RKO (cell line): ENCODE measurements at regions not wholly inside any gene's neighbourhood (a gene's known extent, or its start where the extent isn't known, plus 50 kb on each side); places are given as distances from the start of the nearest gene placed in this dataset.

Source experiments
- DNase-seq: peaks from one replicate; pipeline ENCODE4 v3.0.0-alpha.2; 2016; ENCODE audit warnings: low spot score

- DNase-seq: no peak
Observed at GRCh38 chr4:24666816-24667477, 82.6 kb upstream of the DHX15 start.

- DNase-seq: no peak
Observed at GRCh38 chr4:24668956-24669355, 84.6 kb upstream of the DHX15 start.

GRCh38 chr4:24669751-24670150, 85.4 kb upstream of the DHX15 start:
- DNase-seq: no peak

GRCh38 chr4:24671849-24672248, 87.5 kb upstream of the DHX15 start:
- no peak for DNase-seq

DNA sequence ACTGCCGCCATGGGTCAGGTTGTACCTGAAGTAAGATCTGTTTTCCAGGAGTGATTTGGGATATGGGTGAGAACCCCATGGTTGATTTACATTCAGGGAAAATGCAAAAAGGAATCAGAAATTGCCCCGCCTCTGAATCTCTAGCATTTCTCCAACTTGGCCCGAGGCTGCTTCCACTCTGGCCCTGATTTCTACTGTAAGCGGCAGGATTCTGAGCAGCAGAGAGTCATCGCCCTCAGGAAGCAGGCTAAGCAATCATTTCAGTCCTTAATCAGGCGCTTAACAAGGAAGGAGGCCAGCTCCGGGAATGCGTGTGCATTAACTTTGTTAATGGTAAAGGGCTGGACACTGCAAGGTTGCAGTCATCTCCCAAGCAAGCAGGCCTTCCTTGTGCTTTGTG, 88.5 kb upstream of the DHX15 start:
- DNase-seq: no peak

GRCh38 chr4:24674279-24674678, 89.9 kb upstream of the DHX15 start:
- no peak for DNase-seq

DNA sequence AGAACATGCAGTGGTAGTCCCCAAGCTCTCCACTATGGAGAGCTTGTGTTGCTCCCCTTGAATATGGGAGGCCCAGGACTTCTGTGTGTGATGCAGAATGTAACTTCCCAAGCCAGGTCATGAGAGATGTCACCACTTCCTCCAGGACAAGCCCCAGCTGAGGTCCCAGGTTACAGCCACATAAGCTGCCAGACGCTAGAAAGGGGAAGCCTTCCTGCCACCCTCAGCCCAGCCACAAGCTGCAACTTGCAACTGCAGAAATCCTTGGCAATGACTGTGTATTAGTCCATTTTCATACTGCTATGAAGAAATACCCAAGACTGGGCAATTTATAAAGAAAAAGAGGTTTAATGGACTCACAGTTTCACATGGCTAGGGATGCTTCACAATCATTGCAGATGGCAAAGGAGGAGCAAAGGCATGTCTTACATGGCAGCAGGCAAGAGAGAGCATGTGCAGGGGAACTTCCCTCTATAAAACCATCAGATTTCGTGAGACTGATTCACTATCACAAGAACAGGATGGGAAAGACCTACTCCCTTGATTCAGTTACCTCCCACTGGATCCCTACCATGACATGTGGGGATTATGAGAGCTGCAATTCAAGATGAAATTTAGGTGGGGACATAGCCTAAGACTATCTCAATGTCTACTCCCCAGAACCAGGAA, 91.5 kb upstream of the DHX15 start:
- DNase-seq: no peak

DNA sequence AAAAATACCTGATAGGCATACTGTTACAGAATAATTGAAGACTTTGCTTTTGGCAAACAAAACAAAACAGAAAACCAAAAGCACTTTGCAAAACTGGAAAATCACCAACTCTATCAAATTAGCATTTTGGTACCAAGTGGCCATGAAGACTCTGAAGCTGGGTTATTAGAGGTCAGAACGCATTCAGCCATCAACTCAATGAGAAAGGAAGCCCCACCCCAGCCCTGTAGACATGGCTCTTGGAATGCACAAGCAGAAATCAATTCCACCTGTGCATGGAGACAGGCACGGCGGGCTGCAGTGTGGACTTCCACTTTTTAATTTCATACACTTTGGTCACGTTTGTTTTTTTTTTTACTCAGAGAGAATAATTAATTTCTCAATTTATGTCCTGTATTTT, 93.6 kb upstream of the DHX15 start:
- DNase-seq: no peak

GRCh38 chr4:24680746-24681448, 96.5 kb upstream of the DHX15 start:
- DNase-seq: no peak

- no peak for DNase-seq
Observed at GRCh38 chr4:24683116-24683515, 98.8 kb upstream of the DHX15 start.

DNA sequence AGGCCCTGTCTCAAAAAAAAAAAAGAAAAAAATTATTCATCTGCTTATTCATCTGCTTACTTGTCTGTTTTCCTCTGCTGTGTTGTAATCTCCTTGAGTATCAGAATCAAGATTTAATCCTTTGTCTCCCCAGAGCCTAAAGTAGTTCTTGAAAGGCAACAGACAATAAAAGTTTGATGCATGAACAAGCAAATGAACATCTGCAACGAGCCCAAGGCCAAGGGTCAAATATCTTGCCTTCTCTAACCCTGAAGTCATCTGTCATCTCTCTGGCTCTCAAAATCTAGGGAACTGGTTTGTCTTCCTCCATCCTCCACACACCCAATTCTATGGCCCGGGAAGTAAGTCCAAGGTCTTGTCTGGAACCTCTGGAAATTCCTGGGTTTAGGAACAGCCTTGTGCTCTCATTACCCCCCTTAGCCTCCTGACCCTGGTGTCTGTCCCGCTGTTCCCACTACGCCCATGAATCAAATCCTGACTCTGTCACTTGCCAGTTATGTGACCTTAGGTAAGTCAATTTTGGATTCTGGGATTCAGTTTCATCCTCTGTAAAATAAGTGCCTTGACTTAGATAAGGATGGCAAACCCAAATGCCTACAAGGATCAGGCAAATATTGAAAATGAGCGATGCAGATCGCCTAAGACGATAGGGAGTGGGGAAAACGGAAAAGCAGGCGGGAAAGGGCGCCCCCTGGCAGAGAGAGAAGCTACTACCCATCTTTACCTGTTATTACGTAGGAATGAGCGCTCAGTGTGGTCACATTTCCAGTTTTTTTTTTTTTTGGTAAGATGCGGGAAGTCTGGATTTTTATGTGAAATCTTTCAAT, 102.7 kb upstream of the DHX15 start:
- DNase-seq: peak; percentile 3

- no peak for DNase-seq
Observed at GRCh38 chr4:24688453-24688852, 104.1 kb upstream of the DHX15 start.

DNA sequence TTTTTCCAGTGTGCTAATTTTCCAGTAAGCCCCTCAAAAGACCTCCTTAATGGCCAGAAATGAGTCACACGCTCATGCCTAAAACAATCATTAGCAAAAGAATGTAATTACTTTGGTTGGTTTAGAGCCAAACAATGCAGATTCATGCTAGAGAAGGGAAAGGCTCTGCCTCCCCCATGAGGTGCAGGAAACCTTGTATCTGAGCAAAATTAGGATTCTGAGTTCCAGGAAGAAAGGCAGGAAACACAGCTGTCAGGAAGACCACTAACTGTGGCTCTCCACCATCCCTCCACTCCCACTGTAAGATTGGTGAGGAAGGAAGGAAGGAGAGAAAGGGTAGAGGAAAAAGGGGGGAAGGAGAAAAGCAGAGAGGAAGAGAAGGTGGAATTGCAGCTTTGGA, 104.9 kb upstream of the DHX15 start:
- DNase-seq: no peak

DNA sequence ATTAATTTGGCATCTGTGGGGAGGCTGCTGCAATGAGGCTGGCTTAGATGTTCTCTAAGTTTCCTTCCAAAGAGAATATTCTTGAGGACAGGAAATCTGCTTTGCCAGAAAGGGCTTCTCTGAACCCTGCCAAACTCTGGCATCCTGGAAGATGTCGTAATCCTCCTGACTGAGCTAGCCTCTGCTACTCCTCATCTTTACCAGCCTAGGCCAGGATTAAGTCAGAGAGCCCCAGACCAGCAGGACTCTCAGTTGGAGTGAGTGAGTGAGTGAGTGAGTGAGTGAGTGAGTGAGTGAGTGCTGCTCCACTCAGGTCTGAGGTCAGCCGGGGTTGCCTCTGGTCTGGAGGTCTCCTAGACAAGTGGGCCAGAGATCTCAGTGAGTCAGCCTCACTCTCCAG, 104.9 kb upstream of the SOD3 start:
- DNase-seq: no peak

DNA sequence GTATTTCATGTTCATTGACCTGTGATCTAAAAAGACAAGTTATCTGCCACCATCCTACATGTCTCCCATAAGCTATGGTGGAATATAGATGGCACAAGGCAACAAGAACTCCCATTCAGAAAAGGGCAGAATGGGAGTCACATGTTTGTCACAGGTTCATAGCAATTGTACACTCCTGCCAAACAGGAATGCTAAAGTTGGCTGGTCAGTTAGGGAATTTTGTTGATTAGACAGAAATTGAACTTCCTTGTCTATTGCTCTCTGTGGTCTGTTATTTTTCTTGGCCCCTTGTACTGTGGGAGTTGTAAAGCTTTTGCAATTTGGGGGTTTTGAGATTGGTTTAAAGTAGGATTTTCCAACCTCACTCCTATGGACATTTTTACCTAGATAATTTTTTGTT, 101.7 kb upstream of the SOD3 start:
- no peak for DNase-seq

DNA sequence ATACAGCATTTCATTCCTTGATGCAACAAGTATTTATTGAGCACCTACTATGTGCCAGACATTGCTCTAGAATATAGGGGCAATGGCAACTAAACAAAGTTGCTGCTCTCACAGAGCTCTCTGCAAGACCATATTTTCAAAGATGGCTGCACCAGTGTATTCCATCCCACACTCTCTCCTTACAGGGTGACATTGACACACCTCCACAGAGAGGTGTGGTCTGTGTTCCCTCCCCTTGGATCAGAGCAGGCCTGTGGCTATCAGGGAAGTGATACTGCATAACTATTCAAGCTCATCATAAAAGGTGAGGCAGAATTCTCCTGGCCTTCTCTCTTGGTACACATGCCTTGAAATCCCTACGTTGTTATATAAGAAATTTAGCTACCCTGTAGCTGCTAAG, 95.3 kb upstream of the SOD3 start:
- no peak for DNase-seq

DNA sequence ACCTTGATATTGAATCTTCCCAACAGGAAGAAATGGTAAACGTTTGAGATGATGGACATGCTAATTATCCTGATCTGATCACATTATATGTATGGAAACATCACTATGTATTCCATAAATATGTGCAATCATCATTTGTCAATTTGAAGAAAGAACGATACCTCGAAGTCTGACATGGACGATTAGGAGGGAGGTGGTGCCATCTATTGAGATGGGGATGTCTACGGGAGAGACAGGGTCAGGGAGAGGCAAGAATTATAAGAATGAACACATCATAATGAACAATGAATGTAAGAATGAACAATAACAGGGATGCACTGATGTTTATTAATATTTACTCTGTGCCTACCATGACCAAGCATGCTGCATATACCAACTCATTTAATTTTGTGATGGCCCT, 93.7 kb upstream of the SOD3 start:
- no peak for DNase-seq

- no peak for DNase-seq
Observed at GRCh38 chr4:24702281-24702680, 93.1 kb upstream of the SOD3 start.

GRCh38 chr4:24703298-24703697, 92.1 kb upstream of the SOD3 start:
- no peak for DNase-seq

DNA sequence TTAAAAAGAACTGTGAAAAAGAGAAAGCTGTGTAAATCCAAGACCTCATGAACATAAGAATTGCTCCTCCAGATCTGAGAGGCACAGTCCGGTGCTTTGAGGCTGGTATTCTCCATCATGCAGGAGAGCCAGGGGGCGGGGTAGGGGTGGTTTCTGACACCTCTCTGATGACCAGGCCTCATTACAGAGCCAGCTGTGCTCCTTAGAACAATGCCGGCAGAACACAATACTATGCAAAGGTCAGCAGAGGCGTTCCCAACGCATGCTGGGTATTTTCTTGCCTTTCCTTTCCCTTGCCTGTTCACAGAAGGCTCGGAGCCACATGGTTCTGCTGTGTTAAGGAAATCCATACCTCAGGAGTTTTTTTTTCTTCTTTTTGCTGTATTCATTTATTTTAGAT, 91.2 kb upstream of the SOD3 start:
- DNase-seq: no peak

GRCh38 chr4:24705016-24705753, 90.2 kb upstream of the SOD3 start:
- no peak for DNase-seq

- DNase-seq: no peak
Observed at GRCh38 chr4:24713604-24714003, 81.8 kb upstream of the SOD3 start.
